ENCODE measurements at regions not wholly inside any gene's neighbourhood (a gene's known extent, or its start where the extent isn't known, plus 50 kb on each side); places are given as distances from the start of the nearest gene placed in this dataset.

DNA sequence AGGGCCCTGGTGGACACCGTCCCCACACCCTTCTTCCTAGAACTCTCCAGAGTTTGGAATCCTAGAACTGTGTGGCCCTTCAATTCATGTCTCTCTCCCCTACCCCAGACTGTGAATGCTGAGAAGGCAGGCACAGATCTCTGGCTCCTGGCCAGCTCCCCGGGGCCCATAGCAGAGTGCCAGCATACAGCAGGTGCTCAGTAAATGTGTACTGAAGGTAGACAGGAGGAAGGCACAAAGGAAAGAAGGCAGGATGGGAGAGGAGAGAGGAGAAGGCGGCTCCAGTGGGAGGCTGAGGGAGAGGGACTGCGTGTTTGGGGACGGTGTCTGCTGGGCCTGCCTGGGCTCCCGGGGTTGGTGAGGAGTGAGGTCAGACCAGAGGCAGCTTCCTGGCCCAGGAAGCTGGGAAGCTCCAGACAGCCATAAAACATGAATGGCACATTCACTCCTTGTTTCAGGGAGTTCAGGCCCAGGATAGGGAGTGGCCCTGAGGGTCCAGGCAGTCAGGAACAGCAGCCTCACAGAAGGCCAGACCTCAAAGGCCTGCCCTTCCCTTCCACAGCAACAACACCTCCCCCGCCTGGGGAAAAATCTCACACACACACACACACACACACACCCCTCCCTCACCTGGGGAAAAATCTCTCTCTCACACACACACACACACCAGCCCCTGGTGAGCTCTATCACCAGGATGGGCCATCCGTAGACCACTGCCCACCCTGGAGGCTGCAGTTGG, 137.1 kb upstream of the PRR20G start:
- TF ChIP-seq, protein P1, sequence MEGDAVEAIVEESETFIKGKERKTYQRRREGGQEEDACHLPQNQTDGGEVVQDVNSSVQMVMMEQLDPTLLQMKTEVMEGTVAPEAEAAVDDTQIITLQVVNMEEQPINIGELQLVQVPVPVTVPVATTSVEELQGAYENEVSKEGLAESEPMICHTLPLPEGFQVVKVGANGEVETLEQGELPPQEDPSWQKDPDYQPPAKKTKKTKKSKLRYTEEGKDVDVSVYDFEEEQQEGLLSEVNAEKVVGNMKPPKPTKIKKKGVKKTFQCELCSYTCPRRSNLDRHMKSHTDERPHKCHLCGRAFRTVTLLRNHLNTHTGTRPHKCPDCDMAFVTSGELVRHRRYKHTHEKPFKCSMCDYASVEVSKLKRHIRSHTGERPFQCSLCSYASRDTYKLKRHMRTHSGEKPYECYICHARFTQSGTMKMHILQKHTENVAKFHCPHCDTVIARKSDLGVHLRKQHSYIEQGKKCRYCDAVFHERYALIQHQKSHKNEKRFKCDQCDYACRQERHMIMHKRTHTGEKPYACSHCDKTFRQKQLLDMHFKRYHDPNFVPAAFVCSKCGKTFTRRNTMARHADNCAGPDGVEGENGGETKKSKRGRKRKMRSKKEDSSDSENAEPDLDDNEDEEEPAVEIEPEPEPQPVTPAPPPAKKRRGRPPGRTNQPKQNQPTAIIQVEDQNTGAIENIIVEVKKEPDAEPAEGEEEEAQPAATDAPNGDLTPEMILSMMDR (IDR thresholded peaks at IDR 0.05): no peak
- no peak for TF ChIP-seq POLR2A (IDR thresholded peaks at IDR 0.05)
